K562 (cell line): ENCODE measurements at regions not wholly inside any gene's neighbourhood (a gene's known extent, or its start where the extent isn't known, plus 50 kb on each side); places are given as distances from the start of the nearest gene placed in this dataset.
"Not testable (repeated sequence)": the region's sequence is repeated elsewhere in the genome, so short reads cannot be mapped to it uniquely, and the experiment has no call there.

Experiments
- ATAC-seq: fragments of 200-7000 bp; cut with Tn5 transposase; 3 replicates; pipeline ENCODE4 v1.9.1; 2020; ENCODE audit warnings: moderate library complexity
- BruUV-seq: library from RNA; stranded (reverse); fragments of 400-500 nt; replicated peaks from 2 replicates; lab custom pipeline; 2021; lab: Mats Ljungman, UMichigan
- CTCF ChIA-PET: fragments of 300-600 bp; formaldehyde crosslinking; extraction: SDS; loops from one replicate; lab custom pipeline; 2021; ENCODE audit warnings: low intra/inter-chr PET ratio; lab: Yijun Ruan, JAX
- POLR2A ChIA-PET: fragments of 300-600, 350-650 bp; sonication (Branson Sonifier 250); formaldehyde crosslinking; extraction: SDS; loops from one replicate; lab custom pipeline; 2021; ENCODE audit warnings: antibody characterized with exemption, inconsistent platforms; lab: Yijun Ruan, JAX
- DNase-seq, 4 experiments: peaks; one replicate each; pipeline versions ENCODE4 v3.0.0 to v3.0.0-alpha.2; 2011 to 2018; ENCODE audit warnings: low spot score in 3 of 4, mixed read lengths in 3 of 4; ENCODE audit errors: extremely low read depth in 1 of 4
- FAIRE-seq: peaks from 2 replicates; lab custom pipeline; 2011; peaks lifted over from hg19 to GRCh38; lab: Jason Lieb, UNC
- H2AFZ ChIP-seq: 2 replicates; pipeline ENCODE4 v1.6.0; 2011; ENCODE audit warnings: low read depth, low read length, control low read depth, inconsistent platforms
- H3K27ac ChIP-seq: fragments of 200-600 bp; 3 replicates; pipeline ENCODE4 v1.8.0; 2011; ENCODE audit warnings: low read depth, mild to moderate bottlenecking, control low read depth, inconsistent platforms, low read length, moderate library complexity, mixed read lengths; ENCODE audit errors: extremely low read depth
- H3K27me3 ChIP-seq, 2 experiments: fragments of 300-600 bp in 1 of 2; 2 replicates in 1 of 2; 3 replicates in 1 of 2; pipeline versions ENCODE4 v1.6.0 to v1.8.0; 2011; ENCODE audit warnings: inconsistent platforms in 2 of 2, low read length in 2 of 2, mild to moderate bottlenecking in 1 of 2, mixed read lengths in 1 of 2, moderate library complexity in 1 of 2; ENCODE audit not compliant: control insufficient read depth in 2 of 2, insufficient read depth in 2 of 2
- H3K36me3 ChIP-seq: fragments of 300-600 bp; 3 replicates; pipeline ENCODE4 v1.8.0; 2011; ENCODE audit warnings: mild to moderate bottlenecking, low read length, inconsistent platforms; ENCODE audit not compliant: control insufficient read depth, insufficient read depth
- H3K4me1 ChIP-seq, 2 experiments: fragments of 200-600 bp in 1 of 2; replicated peaks in 1 of 2; 2 replicates in 1 of 2; 3 replicates in 1 of 2; pipeline versions ENCODE4 v1.5.1 to v1.8.0; 2011; ENCODE audit warnings: inconsistent platforms in 2 of 2, low read length in 2 of 2, mild to moderate bottlenecking in 1 of 2, mixed read lengths in 1 of 2, moderate library complexity in 1 of 2; ENCODE audit not compliant: control insufficient read depth in 2 of 2, insufficient read depth in 2 of 2
- H3K4me2 ChIP-seq: 2 replicates; pipeline ENCODE4 v1.6.1; 2011; ENCODE audit warnings: low read length, control low read depth, inconsistent platforms, mixed read lengths; ENCODE audit not compliant: insufficient read depth
- H3K4me3 ChIP-seq: fragments of 200-600 bp; sonication (generic), shearing (Covaris generic); 2 replicates; pipeline ENCODE4 v1.5.1; 2016; ENCODE audit warnings: control low read depth, inconsistent platforms
- H3K79me2 ChIP-seq: fragments of 200-600 bp; 3 replicates; pipeline ENCODE4 v1.8.0; 2011; ENCODE audit warnings: low read length, inconsistent platforms; ENCODE audit not compliant: control insufficient read depth, insufficient read depth
- H3K9ac ChIP-seq, 2 experiments: 2 replicates each; pipeline versions ENCODE4 v1.6.0 to v1.6.1; 2011; ENCODE audit warnings: low read depth in 2 of 2, low read length in 2 of 2, control low read depth in 1 of 2, inconsistent platforms in 1 of 2, mild to moderate bottlenecking in 1 of 2, mixed read lengths in 1 of 2; ENCODE audit not compliant: insufficient read depth in 1 of 2
- H3K9me1 ChIP-seq: one replicate; pipeline ENCODE4 v1.6.0; 2011; ENCODE audit warnings: inconsistent platforms, mild to moderate bottlenecking, low read length, moderate library complexity; ENCODE audit not compliant: control insufficient read depth, insufficient read depth
- H3K9me3 ChIP-seq: replicated peaks from 2 replicates; pipeline ENCODE4 v1.5.1; 2011; ENCODE audit warnings: low read depth, low read length, inconsistent platforms; ENCODE audit not compliant: control insufficient read depth, insufficient read depth
- H4K20me1 ChIP-seq: replicated peaks from 2 replicates; pipeline ENCODE4 v1.6.1; 2011; ENCODE audit warnings: low read length, inconsistent platforms, mixed read lengths; ENCODE audit not compliant: control insufficient read depth, insufficient read depth
- ATF7 ChIP-seq: fragments of 450-650 bp; IDR thresholded peaks from 2 replicates; pipeline ENCODE4 v1.7.1; 2014; ENCODE audit warnings: mild to moderate bottlenecking, moderate library complexity
- DDX20 ChIP-seq: fragments of 450-650 bp; IDR thresholded peaks from 2 replicates; pipeline ENCODE4 v1.6.1; 2016; ENCODE audit warnings: missing genetic modification characterization, low read depth, mild to moderate bottlenecking, missing compliant biosample characterization, moderate library complexity
- MAFG ChIP-seq: fragments of 450-650 bp; conservative IDR thresholded peaks from 2 replicates; pipeline ENCODE4 v1.6.1; 2016; ENCODE audit warnings: missing genetic modification characterization, missing compliant biosample characterization
- PTBP1 ChIP-seq: fragments of 200-400 bp; formaldehyde crosslinking; IDR thresholded peaks from 2 replicates; pipeline ENCODE4 v1.6.1; 2017; ENCODE audit warnings: low read depth, low read length
- SUPT5H ChIP-seq: fragments of 450-650 bp; IDR thresholded peaks from 2 replicates; pipeline ENCODE4 v1.6.1; 2016
- WHSC1 ChIP-seq: IDR thresholded peaks from one replicate; pipeline ENCODE4 v1.6.1; 2012; ENCODE audit warnings: low read length, control low read depth, inconsistent platforms
- YY1 ChIP-seq, 3 experiments: IDR thresholded peaks; 2 replicates each; pipeline ENCODE4 v1.6.1; 2011; ENCODE audit warnings: low read length in 2 of 3, mild to moderate bottlenecking in 2 of 3, moderate library complexity in 2 of 3, borderline replicate concordance in 1 of 3, control low read depth in 1 of 3, low read depth in 1 of 3; ENCODE audit not compliant: insufficient read depth in 3 of 3, insufficient replicate concordance in 2 of 3, control insufficient read depth in 1 of 3, insufficient read length in 1 of 3; ENCODE audit errors: extremely low read depth in 1 of 3
- ZKSCAN3 ChIP-seq: fragments of 250-450 bp; sonication (Bioruptor Pico); IDR thresholded peaks from 2 replicates; pipeline ENCODE4 v1.4.0; 2020
- ZNF146 ChIP-seq: IDR thresholded peaks from one replicate; pipeline ENCODE4 v1.6.1; 2018; ENCODE audit warnings: missing compliant biosample characterization; ENCODE audit not compliant: unreplicated experiment
- ZNF3 ChIP-seq: fragments of 250-450 bp; sonication (Bioruptor Pico); IDR thresholded peaks from 2 replicates; pipeline ENCODE4 v1.5.0; 2021; ENCODE audit warnings: mild to moderate bottlenecking, moderate library complexity
- WGBS: fragments of 100-300 bp; shearing (Covaris generic); methylation state at CpG from one replicate; pipeline ENCODE4 v1.1.6; 2016; ENCODE audit warnings: low coverage, mixed read lengths; ENCODE audit not compliant: insufficient coverage; ENCODE audit errors: missing lambda C conversion rate; 5-methylcytosine and 5-hydroxymethylcytosine counted together
- in situ Hi-C: fragments of 300-500 bp; cut with MboI; formaldehyde crosslinking; loops from 4 replicates; pipeline ENCODE4 v1.15.0; 2018; ENCODE audit warnings: inconsistent platforms, mixed read lengths
- intact Hi-C: fragments of 100-400 bp; cut with micrococcal nuclease; formaldehyde crosslinking; loops from 2 replicates; pipeline ENCODE4 v1.14.2; 2022

DNA sequence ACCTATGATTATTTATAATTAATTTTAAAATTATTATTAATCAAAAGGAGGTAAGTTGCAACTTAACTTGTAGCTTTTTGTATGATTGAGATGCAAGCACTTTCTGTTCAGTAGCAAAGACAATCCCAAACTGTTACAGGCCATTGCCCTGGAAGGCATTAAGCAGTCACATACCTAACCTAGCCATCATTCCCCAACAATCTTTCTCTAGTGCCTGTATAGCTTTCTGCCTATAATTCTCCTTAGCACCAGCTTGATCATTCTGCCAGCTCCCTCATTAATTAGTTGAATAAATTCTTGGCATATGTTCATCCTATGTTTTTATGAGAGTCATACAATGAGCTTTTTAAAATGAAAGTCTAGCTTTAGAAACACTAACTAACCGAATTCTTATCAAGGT lies 178.9 kb upstream of the TMEM106B start (continued):
- TF ChIP-seq ZNF3 (no peak), MAFG (tag) (no peak), PTBP1 (no peak), WHSC1 (no peak)

DNA sequence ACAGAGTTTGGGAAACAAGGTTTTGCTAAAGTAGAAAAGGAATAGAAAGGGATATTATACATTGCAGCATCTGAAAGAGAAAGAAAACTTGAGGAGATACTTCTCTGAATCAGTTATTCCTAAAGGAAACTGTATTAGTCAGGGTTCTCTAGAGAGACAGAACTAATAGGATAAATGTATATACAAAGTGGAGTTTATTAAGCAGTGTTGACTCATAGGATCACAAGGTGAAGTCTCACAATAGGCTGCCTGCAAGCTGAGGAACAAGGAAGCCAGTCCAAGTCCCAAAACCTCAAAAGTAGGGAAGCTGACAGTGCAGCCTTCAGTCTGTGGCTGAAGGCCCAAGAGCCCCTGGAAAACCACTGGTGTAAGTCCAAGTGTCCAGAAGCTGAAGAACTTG lies 167.6 kb upstream of the TMEM106B start:
- H2AFZ ChIP-seq, FAIRE-seq, H3K27ac ChIP-seq, H4K20me1 ChIP-seq, ATAC-seq, H3K27me3 ChIP-seq, BruUV-seq, H3K4me2 ChIP-seq, H3K9ac ChIP-seq, DNase-seq, POLR2A ChIA-PET, intact Hi-C loops, H3K4me1 ChIP-seq, H3K9me3 ChIP-seq, H3K79me2 ChIP-seq, in situ Hi-C loops, CTCF ChIA-PET, H3K9me1 ChIP-seq, H3K4me3 ChIP-seq, H3K36me3 ChIP-seq: not testable (repeated sequence)

GRCh38 chr7:12052211-12052610 lies 158.9 kb upstream of the TMEM106B start:
- intact Hi-C loops (no loop called here), in situ Hi-C loops (loop anchor here (25.0 kb wide), 1 partner anchor 560 kb away; no protein-coding TSS in a partner anchor)
- H3K36me3 ChIP-seq: no peaks in the 10 kb centered on the region
- no peak overlapping the region for H2AFZ ChIP-seq
- POLR2A ChIA-PET: no interaction called here
- H3K4me3 ChIP-seq: no peak overlapping the region
- CTCF ChIA-PET: no interaction called here
- ATAC-seq (no peak), FAIRE-seq (no peak), DNase-seq (no peak)
- no peak overlapping the region for H3K27ac ChIP-seq
- BruUV-seq: no TSS peak
- no peak overlapping the region for H3K9ac ChIP-seq
- no peaks in the 10 kb centered on the region for H4K20me1 ChIP-seq
- 13% methylated on average over 2 of the region's 2 CpGs for WGBS
- no peaks in the 10 kb centered on the region for H3K27me3 ChIP-seq
- H3K9me3 ChIP-seq: peaks cover 2% of the 10 kb centered on the region; the same call in 1 of the 2 replicates
- no peak overlapping the region for H3K4me2 ChIP-seq
- H3K4me1 ChIP-seq: no peaks in the 10 kb centered on the region
- TF ChIP-seq SUPT5H: no peak
- TF ChIP-seq ZKSCAN3 (CRISPR knock-in tag): no peak
- no peak for TF ChIP-seq YY1 (IDR thresholded peaks at IDR 0.05; ENCODE audit: borderline replicate concordance in 1 of 3, control insufficient read depth in 1 of 3, extremely low read depth in 1 of 3, insufficient read depth in 3 of 3, insufficient read length in 1 of 3, insufficient replicate concordance in 2 of 3, low read depth in 1 of 3, low read length in 2 of 3)
- TF ChIP-seq ATF7: no peak
- no peak for TF ChIP-seq ZNF146 (CRISPR knock-in tag)
- TF ChIP-seq DDX20: no peak
- no peaks in the 10 kb centered on the region for H3K9me1 ChIP-seq
- H3K79me2 ChIP-seq: no peaks in the 10 kb centered on the region
